ENCODE measurements at regions not wholly inside any gene's neighbourhood (a gene's known extent, or its start where the extent isn't known, plus 50 kb on each side); places are given as distances from the start of the nearest gene placed in this dataset.

DNA sequence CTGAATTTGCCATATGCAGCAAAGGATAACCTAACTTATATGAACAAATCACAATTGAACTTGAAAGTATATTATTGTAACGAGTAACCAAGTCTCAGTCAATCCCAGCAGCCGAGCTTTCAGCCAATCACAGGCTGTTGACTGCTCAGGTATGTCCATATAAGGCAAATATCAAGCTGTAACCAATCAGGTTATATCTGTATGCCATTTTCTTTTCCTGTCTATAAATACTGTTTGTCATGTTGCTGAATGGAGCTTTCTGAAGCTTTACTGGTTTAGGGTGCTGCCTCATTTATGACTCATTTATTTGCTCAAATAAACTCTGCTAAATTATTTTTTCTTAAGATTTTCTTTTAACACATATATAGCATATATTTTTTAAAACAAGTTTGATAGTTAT lies 1059.5 kb downstream of the GALC start:
- TF ChIP-seq, protein P1, sequence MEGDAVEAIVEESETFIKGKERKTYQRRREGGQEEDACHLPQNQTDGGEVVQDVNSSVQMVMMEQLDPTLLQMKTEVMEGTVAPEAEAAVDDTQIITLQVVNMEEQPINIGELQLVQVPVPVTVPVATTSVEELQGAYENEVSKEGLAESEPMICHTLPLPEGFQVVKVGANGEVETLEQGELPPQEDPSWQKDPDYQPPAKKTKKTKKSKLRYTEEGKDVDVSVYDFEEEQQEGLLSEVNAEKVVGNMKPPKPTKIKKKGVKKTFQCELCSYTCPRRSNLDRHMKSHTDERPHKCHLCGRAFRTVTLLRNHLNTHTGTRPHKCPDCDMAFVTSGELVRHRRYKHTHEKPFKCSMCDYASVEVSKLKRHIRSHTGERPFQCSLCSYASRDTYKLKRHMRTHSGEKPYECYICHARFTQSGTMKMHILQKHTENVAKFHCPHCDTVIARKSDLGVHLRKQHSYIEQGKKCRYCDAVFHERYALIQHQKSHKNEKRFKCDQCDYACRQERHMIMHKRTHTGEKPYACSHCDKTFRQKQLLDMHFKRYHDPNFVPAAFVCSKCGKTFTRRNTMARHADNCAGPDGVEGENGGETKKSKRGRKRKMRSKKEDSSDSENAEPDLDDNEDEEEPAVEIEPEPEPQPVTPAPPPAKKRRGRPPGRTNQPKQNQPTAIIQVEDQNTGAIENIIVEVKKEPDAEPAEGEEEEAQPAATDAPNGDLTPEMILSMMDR (IDR thresholded peaks at IDR 0.05): no peak
- TF ChIP-seq POLR2AphosphoS5 (IDR thresholded peaks at IDR 0.05; ENCODE audit: low read depth, low read length) (no peak), SIN3A (IDR thresholded peaks at IDR 0.05; ENCODE audit: borderline replicate concordance, insufficient read depth, low read depth, low read length) (no peak)
- TF ChIP-seq, protein P2, sequence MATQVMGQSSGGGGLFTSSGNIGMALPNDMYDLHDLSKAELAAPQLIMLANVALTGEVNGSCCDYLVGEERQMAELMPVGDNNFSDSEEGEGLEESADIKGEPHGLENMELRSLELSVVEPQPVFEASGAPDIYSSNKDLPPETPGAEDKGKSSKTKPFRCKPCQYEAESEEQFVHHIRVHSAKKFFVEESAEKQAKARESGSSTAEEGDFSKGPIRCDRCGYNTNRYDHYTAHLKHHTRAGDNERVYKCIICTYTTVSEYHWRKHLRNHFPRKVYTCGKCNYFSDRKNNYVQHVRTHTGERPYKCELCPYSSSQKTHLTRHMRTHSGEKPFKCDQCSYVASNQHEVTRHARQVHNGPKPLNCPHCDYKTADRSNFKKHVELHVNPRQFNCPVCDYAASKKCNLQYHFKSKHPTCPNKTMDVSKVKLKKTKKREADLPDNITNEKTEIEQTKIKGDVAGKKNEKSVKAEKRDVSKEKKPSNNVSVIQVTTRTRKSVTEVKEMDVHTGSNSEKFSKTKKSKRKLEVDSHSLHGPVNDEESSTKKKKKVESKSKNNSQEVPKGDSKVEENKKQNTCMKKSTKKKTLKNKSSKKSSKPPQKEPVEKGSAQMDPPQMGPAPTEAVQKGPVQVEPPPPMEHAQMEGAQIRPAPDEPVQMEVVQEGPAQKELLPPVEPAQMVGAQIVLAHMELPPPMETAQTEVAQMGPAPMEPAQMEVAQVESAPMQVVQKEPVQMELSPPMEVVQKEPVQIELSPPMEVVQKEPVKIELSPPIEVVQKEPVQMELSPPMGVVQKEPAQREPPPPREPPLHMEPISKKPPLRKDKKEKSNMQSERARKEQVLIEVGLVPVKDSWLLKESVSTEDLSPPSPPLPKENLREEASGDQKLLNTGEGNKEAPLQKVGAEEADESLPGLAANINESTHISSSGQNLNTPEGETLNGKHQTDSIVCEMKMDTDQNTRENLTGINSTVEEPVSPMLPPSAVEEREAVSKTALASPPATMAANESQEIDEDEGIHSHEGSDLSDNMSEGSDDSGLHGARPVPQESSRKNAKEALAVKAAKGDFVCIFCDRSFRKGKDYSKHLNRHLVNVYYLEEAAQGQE (IDR thresholded peaks at IDR 0.05; ENCODE audit: insufficient read depth in 1 of 2, low read depth in 2 of 2, low read length in 1 of 2): no peak

Data from Panc1 (cell line).